AG08396 (cell line): ENCODE measurements at regions not wholly inside any gene's neighbourhood (a gene's known extent, or its start where the extent isn't known, plus 50 kb on each side); places are given as distances from the start of the nearest gene placed in this dataset.
A peak's percentile ranks its signal among the peaks of the same experiment; 100 is the strongest.

ENCODE experiments used
- DNase-seq: peaks from one replicate; pipeline ENCODE4 v3.0.0; 2012; ENCODE audit warnings: low spot score, mixed read lengths

DNA sequence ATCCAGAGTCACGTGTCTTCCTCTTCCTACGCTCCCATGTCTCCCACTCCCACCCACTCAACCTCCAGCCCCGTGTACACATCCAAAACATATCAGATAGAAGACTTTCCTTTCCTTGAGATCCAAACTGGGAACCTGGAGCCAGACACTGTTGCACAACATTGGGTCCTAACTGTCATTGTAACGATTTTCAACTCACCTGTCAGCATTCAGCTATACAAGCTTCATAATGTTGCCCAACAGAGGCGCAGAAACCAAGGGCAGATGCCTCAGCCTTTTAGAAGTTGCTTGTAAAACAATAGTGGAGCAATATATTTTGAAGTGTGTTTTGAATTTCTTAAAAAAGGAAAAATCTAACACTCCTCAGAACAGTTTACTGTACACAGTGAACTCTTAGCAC, 84.9 kb upstream of the GLIS3 start:
- DNase-seq, result no peak

DNA sequence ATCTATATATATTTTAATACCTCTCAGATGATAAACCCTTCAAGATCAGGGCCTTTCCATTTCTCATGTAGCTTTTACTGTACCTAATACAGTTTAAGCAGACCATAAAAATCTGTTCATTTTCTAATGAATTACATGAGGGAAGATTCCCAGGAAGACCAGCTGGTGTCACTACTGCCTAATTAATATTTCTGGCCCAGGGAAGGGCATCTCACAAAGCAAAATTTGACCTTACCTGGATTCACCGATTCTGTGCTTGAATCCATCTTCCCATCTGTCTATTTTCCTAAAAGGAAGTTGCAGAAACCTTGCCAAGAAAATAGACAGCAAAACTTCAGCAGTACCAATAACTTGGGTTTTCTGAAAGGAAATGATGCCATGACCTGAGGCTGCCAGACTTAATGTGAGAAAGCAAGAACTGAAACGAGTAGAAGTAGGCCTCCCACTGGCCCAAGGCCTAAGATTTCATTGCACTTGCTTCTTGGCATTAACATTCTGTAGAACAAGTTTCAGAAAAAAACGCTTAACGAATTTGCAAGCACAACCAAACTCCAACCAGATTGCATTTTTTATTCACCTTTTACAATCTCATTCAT, 83.0 kb upstream of the GLIS3 start:
- peak; percentile 29 for DNase-seq

DNA sequence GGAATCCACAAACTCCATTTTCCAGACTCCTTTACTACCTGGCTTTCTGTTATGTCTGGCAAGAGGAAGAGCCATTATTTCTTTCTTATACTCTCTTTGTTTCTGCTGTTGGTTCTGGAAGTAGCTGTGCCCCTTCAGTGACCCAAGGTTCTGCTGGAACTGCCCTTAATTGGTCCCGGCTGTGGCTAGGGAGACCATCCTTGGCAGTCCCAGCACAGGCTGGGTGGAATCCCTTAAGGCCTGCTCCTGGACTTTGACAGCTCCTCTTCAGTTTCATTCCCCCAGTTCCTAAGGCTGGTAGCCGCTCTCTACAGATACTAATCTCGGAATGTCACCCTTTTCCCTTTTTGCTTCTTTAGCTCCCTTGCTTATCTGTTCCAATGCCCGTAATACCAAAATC, 81.9 kb upstream of the GLIS3 start:
- no peak for DNase-seq

DNA sequence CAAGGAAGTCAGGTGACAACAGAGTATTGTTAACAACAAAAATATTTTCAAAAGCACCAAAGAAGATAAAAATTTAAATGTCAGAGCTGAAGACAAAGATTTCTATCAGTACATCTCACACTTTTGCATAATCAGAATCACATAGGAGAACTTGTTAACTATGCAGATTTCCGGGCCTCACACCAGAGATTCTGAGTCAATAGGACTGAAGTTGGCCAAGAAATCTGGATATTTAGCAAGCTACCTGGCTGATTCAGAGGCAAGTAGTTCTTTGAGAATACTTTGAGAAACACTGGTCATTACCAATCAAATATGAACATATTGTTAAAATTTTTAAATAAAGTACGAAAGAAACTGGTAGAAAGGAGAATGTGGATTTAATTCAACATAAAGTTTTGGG, 80.5 kb upstream of the GLIS3 start:
- DNase-seq, result no peak

DNA sequence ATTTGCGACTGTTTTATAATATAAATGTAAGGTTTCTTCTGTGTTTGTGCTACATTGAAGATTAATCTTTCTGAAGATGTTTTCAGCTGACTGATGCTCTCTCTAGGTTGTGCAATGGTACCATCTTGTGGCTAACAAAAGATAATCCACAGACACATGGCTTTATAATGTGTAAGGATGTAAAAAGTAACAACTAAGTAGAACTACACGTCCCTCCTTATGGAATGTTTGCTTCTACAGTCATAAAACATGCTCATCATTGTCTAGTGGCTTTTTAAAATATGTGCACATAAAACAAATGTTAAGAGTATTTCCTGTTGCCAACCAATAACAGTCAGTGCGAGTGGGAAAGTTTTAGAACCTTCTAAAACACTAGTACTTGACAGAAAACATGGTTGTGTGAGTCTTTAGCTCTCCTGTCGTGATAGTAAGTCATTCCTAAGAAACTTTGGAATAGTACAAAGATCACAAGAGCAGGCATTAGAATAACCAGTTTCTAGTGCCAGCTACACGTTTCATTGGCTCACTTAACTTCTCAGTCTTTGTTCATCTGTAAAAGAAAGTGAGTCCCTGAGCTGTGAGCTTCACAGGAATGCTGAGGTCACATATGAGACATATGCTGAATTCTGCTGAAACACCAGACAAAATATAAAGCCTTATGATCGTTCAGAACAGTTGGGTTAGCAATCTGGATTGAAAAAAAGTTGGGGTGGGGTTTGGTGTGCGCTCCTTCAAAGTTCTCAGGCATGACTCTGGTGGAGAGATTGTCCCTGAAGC, 75.7 kb upstream of the GLIS3 start:
- DNase-seq, result peak; percentile 31

DNA sequence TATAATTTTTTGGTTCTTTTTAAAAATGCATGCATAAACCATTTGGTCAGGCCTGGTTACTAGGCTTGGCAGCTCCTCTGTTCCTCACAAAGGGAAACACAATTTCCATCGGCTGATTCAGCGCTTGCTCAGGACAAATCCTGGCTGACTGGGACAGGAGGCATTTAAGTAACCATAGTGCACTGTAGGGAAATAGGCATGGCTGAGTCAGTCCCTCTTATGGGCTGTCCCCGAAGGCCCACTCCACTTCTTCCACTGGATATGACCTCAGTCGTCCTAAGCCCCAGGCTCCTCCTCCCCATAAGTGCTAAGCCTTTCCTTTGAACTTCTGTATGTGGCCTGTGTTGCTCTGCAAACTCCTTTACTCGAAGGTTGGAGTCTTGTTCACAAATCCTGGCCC, 71.2 kb upstream of the GLIS3 start:
- DNase-seq, result peak; percentile 70

DNA sequence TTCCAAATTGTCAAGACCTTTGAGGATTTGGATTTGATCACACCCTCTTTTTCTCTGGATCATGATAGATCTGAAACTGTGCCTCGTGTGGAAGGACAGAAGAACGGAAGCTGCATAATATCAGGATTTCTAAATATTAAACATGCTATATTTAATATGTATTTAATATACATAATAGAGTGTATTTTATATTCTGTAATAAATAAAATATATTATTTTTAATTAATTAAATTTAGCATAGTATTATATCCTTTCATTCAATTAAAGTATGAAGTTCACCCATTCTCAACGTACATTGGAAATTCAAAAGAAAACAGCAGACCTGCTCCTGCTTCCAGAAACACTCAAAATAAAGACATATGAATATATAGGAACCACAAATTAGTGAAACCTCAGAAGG, 70.6 kb upstream of the GLIS3 start:
- DNase-seq, result no peak

DNA sequence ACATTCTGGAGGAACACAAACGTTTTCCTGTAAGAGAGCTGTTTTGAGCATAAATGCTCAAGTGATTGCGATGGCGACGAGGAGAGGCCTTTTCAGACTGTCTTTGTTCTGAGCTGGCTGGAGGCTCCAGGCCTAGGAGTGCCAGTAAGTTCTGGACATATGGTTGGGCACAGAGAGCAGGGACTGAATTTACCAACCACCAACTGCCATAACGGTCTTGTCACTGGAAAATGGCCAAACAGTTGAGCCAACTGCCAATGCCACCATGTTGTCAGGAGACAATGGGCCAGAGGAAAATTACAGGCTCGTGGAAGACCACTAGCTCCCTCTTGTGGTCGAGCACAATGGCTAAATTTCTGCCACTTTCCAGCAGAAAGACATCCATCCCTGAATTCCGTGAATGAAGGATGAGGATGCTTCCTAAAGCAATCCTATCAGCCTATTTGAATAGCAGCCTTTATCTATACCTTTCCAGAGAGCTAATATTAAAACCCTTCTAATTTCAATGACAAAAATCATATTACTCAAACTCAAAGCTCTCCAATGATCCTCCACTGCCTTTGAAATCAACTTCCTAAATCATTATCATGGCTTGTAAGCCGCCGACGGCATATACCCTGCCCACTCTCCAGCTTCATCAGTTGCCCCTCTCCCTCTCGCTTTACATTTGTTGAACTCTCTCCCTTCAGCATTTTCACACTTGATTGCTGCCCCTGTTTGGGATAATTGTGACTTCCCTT, 66.9 kb upstream of the GLIS3 start:
- DNase-seq, result peak; percentile 57

DNA sequence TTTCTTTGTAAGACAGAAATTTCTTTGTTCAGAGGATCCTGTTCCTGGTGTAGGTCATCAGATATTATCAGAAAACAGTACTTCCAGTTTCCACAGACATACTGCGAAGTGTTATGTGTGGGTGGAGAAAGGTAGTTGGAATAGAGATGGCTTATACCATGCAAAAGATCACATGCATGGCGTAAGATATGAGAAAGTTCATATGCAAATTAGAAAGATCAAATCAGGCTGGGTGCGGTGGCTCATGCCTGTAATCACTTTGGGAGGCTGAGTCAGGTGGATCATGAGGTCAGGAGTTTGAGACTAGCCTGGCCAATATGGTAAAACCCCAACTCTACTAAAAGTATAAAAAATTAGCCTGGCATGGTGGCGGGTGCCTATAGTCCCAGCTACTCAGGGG, 65.2 kb upstream of the GLIS3 start:
- DNase-seq, result no peak

DNA sequence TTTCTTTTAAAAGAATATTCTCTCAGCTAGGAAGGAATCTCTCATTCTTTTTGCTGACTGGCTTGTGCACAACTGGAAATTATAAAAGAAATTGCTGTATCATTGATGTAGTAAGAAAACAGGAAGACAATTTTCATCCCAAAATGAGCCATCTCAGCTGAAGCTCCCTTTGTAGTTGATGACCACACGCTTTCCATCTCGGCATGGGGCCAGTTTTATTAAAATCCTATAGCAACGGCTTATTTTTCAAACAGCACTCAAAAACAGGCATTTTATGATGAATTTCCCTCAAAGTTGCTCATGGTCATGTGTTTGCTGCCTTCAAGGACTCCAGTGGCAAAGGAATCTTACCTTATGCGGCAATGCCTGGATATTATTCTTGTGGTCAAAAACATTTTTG, 62.4 kb upstream of the GLIS3 start:
- DNase-seq, result no peak

DNA sequence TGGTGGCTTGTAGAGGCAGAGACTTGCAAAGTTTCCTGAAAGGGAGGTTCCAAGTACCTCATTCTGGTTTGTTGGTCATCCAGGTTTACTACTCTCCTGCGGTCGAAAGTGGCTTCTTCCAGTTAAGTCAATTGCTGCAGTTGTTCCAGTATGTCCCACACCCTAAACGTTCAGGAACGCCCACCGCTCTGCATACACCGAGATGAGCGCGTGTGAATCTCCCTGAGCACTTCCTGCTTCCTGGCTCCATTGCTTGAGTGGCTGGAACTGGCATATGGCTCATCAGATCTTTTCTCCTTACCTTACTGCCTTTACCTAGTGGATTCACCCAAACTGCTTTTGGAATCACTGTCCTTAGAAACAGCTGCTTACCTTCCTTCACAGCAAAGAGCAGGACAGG, 59.1 kb upstream of the GLIS3 start:
- DNase-seq, result no peak

DNA sequence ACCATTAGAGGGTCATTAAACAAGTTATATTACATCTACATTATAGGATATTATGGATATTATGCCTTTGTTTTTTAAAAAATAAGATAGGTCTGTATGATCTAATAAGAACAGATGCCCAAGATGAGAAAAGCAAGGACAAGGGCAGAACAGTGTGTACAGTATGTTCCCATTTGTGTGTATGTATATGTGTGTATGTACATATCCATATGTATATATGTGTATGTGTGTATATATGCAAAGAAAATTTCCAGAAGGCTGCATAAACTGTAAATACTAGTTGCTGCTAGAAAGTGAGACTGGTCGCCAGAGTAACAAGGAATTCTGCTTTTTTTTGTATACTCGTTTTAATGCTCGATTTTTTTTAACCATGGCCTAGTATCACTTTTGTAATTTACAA, 58.1 kb upstream of the GLIS3 start:
- DNase-seq, result no peak

DNA sequence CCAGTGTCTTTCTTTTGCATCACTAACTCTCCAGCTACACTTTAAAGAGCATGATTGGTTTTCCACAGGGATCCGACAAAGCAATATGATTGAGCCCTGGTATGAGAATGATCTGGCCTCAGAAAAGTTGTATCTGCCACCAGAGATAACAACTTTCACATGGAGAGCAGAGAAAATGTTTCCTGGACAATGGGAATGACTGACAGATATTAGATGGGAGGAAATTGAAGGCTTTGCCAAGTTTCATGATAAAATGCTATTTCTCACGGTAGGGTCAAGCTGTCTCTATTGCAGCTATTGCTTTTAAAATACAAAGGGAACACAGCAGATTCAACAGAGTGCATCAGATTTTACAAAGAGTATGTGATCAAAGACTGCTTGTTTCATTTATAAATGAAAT, 56.4 kb upstream of the GLIS3 start:
- DNase-seq, result no peak

DNA sequence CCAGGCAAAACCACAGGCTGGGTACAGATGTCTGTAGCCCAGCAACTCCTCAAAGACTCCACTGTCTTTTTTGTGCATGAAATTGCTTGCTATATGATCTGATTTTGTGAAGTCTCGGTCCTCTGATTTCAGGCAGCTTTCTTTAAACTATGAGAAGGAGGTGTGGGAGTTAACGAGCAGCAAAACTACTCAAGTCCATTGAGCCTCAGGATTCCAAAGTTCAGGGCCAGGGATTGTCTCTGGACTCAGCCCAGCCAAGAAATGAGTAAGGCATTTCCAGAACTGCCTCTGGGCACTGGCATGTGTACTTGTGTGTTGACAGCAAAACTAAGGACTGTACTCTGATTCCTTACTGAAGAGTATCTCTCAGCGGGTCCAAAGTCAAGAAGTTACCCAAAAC, 53.4 kb upstream of the GLIS3 start:
- no peak for DNase-seq

DNA sequence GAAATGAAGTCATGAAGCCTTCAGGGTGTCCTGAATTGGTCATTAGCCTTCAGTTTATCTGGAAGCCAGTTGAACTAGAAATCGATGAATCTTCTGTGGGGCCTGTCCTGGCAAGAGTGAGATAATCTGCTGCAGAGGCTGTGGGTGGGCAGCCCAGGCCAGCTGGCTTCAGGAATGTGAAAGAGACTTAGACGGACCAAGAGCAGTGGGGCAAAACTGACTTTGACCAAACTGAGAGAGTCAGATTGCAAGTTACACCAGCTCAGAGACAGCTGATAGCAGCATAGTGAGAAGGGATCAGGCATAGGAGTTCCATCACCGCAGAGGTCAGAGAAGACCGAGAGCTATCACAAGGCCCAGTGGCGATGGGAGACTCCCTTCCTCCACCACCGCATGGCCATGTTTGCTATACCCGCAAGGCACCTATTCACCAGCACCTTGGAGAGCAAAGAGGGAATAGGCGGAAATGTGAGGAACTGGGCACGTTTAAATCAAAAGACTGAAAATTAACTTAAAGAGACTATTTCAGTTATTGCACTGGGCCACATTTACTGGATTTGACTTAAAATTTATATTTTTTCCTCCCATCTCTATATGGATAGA, 50.0 kb upstream of the GLIS3 start:
- no peak for DNase-seq
